MM.1S (cell line): ENCODE measurements at regions not wholly inside any gene's neighbourhood (a gene's known extent, or its start where the extent isn't known, plus 50 kb on each side); places are given as distances from the start of the nearest gene placed in this dataset.

Source experiments
- DNase-seq: peaks from one replicate; pipeline ENCODE4 v3.0.0-alpha.2; 2015
- H2AFZ ChIP-seq: fragments of 300-600 bp; sonication (generic); 2 replicates; pipeline ENCODE4 v1.6.0; 2016; ENCODE audit warnings: antibody characterized with exemption, low read length
- H3F3A ChIP-seq: fragments of 300-600 bp; sonication (generic); 2 replicates; pipeline ENCODE4 v1.6.1; 2016; ENCODE audit warnings: mild to moderate bottlenecking, antibody characterized with exemption, low read length, moderate library complexity, mixed read lengths; ENCODE audit not compliant: insufficient read depth
- H3K27ac ChIP-seq: fragments of 300-600 bp; sonication (generic); 2 replicates; pipeline ENCODE4 v1.5.1; 2016; ENCODE audit warnings: mild to moderate bottlenecking, low read length
- H3K27me3 ChIP-seq: fragments of 300-600 bp; sonication (generic); replicated peaks from 2 replicates; pipeline ENCODE4 v1.6.0; 2016; ENCODE audit warnings: low read length; ENCODE audit not compliant: insufficient read depth
- H3K36me3 ChIP-seq: fragments of 300-600 bp; sonication (generic); replicated peaks from 2 replicates; pipeline ENCODE4 v1.6.1; 2016; ENCODE audit warnings: mild to moderate bottlenecking, low read length, mixed read lengths; ENCODE audit not compliant: insufficient read depth
- H3K4me1 ChIP-seq: fragments of 300-600 bp; sonication (generic); 2 replicates; pipeline ENCODE4 v1.6.1; 2016; ENCODE audit warnings: low read length, mixed read lengths
- H3K4me2 ChIP-seq: fragments of 300-600 bp; sonication (generic); 2 replicates; pipeline ENCODE4 v1.6.0; 2016; ENCODE audit warnings: low read depth, low read length
- H3K4me3 ChIP-seq: fragments of 300-600 bp; sonication (generic); 2 replicates; pipeline ENCODE4 v1.5.1; 2016; ENCODE audit warnings: low read length, mixed read lengths
- H3K79me2 ChIP-seq: fragments of 300-600 bp; sonication (generic); 2 replicates; pipeline ENCODE4 v1.6.1; 2016; ENCODE audit warnings: mixed run types, low read length, mixed read lengths
- H3K9ac ChIP-seq: fragments of 300-600 bp; sonication (generic); 2 replicates; pipeline ENCODE4 v1.6.1; 2016; ENCODE audit warnings: low read length, mixed read lengths
- H3K9me2 ChIP-seq: fragments of 300-600 bp; sonication (generic); replicated peaks from 2 replicates; pipeline ENCODE4 v1.6.1; 2016; ENCODE audit warnings: mild to moderate bottlenecking, low read length, mixed read lengths; ENCODE audit not compliant: insufficient read depth
- H3K9me3 ChIP-seq: fragments of 300-600 bp; sonication (generic); replicated peaks from 2 replicates; pipeline ENCODE4 v1.6.1; 2016; ENCODE audit warnings: mild to moderate bottlenecking, low read length, mixed read lengths; ENCODE audit not compliant: insufficient read depth
- H4K20me1 ChIP-seq: fragments of 300-600 bp; sonication (generic); 2 replicates; pipeline ENCODE4 v1.6.1; 2016; ENCODE audit warnings: mild to moderate bottlenecking, low read length, moderate library complexity, mixed read lengths; ENCODE audit not compliant: insufficient read depth
- CTCF ChIP-seq: fragments of 300-600 bp; sonication (generic); IDR thresholded peaks from 2 replicates; pipeline ENCODE4 v1.5.1; 2016; ENCODE audit warnings: antibody characterized with exemption, low read length, mixed read lengths
- EZH2 ChIP-seq: fragments of 300-600 bp; sonication (generic); optimal IDR thresholded peaks from 2 replicates; pipeline ENCODE3; 2017; ENCODE audit warnings: low read depth, mild to moderate bottlenecking, antibody characterized with exemption, low read length, mixed read lengths
- EZH2phosphoT487 ChIP-seq: fragments of 300-600 bp; sonication (generic); IDR thresholded peaks from 2 replicates; pipeline ENCODE4 v1.6.1; 2018; ENCODE audit warnings: antibody characterized with exemption, low read length

DNA sequence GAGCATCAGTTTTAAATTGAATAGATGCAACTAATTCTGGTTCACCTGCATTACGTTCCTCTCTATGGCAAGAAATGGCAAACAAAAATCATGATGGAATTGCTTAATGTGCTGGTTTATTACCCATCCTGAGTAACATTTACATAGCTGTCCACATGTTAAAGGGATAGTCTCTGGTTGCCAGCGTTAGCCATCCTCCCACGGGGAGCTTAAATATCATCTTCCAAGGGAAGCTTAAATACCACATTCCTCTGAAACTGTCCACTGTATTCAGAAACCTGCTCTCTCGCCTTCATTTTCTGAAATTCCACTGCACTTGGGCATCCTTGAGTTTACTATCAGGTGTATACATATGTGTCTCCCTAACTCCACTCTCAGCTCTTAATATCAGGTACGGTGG lies 586.6 kb downstream of the TLL1 start:
- no peak for DNase-seq
- Histone ChIP-seq H3K4me2 (no peak overlapping the region), H3K9ac (no peak overlapping the region), H3K27ac (no peak overlapping the region), H3K9me2 (no peaks in the 10 kb centered on the region), H3K9me3 (no peaks in the 10 kb centered on the region), H3K27me3 (no peaks in the 10 kb centered on the region), H3K4me1 (no peaks in the 10 kb centered on the region), H3F3A (no peaks in the 10 kb centered on the region), H3K36me3 (no peaks in the 10 kb centered on the region), H4K20me1 (no peaks in the 10 kb centered on the region), H3K79me2 (no peaks in the 10 kb centered on the region), H2AFZ (no peak overlapping the region), H3K4me3 (no peak overlapping the region)
- no peak for TF ChIP-seq CTCF
- no peak for TF ChIP-seq EZH2phosphoT487
- no peak for TF ChIP-seq EZH2

GRCh38 chr4:166460769-166461550 lies 587.9 kb downstream of the TLL1 start:
- DNase-seq, result no peak
- Histone ChIP-seq H3K4me3 (no peak overlapping the region), H3K9me2 (no peaks in the 10 kb centered on the region), H3K4me2 (no peak overlapping the region), H3K27ac (no peak overlapping the region), H2AFZ (no peak overlapping the region), H3K27me3 (no peaks in the 10 kb centered on the region), H3F3A (no peaks in the 10 kb centered on the region), H3K36me3 (no peaks in the 10 kb centered on the region), H3K4me1 (no peaks in the 10 kb centered on the region), H3K79me2 (no peaks in the 10 kb centered on the region), H4K20me1 (no peaks in the 10 kb centered on the region), H3K9me3 (no peaks in the 10 kb centered on the region), H3K9ac (no peak overlapping the region)
- TF ChIP-seq EZH2, result no peak
- TF ChIP-seq EZH2phosphoT487, result no peak
- TF ChIP-seq CTCF, result no peak

GRCh38 chr4:166481055-166481454 lies 608.0 kb downstream of the TLL1 start:
- no peak overlapping the region for H3K27ac ChIP-seq
- H3K27me3 ChIP-seq, result no peaks in the 10 kb centered on the region

More at GRCh38 chr4:166481055-166481454, 608.0 kb downstream of the TLL1 start:
- TF ChIP-seq EZH2phosphoT487 (no peak), CTCF (no peak), EZH2 (no peak)
- Histone ChIP-seq H3K9me3 (no peaks in the 10 kb centered on the region), H2AFZ (no peak overlapping the region), H3K4me1 (no peaks in the 10 kb centered on the region), H3K9me2 (no peaks in the 10 kb centered on the region), H3K4me3 (no peak overlapping the region), H3K36me3 (no peaks in the 10 kb centered on the region), H3K4me2 (no peak overlapping the region), H3F3A (no peaks in the 10 kb centered on the region), H3K79me2 (no peaks in the 10 kb centered on the region), H3K9ac (no peak overlapping the region), H4K20me1 (no peaks in the 10 kb centered on the region)
- DNase-seq, result no peak
